ENCODE measurements at regions not wholly inside any gene's neighbourhood (a gene's known extent, or its start where the extent isn't known, plus 50 kb on each side); places are given as distances from the start of the nearest gene placed in this dataset.

GRCh38 chr19:30153326-30154210 lies 211.5 kb downstream of the URI1 start:
- no peak overlapping the region for H3K4me3 ChIP-seq
- no peak for TF ChIP-seq CTCF (IDR thresholded peaks at IDR 0.05)
- no peak overlapping the region for H3K27ac ChIP-seq
- DNase-seq (ENCODE audit: low spot score): no peak

DNA sequence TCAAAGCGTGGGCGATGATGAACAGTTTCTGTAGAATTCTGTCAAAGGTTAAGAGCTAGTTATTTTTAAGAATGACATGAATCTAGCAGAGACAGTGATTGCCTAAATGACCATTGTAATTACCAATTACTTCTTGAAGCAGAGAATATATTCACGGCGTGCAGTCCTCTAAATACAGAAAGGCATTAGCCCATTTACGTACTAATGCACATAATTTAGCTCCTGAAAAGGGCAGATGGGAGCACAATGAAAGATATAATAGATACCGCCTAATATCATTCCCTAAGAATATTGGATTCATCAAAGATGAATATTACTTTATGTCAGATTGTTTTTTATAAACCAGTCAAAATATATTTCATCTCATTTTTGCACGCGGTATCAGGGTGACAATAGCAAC lies 212.4 kb downstream of the URI1 start:
- no peak for DNase-seq (ENCODE audit: low spot score)
- Histone ChIP-seq H3K27ac (no peak overlapping the region), H3K4me3 (no peak overlapping the region)
- no peak for TF ChIP-seq CTCF (IDR thresholded peaks at IDR 0.05)

DNA sequence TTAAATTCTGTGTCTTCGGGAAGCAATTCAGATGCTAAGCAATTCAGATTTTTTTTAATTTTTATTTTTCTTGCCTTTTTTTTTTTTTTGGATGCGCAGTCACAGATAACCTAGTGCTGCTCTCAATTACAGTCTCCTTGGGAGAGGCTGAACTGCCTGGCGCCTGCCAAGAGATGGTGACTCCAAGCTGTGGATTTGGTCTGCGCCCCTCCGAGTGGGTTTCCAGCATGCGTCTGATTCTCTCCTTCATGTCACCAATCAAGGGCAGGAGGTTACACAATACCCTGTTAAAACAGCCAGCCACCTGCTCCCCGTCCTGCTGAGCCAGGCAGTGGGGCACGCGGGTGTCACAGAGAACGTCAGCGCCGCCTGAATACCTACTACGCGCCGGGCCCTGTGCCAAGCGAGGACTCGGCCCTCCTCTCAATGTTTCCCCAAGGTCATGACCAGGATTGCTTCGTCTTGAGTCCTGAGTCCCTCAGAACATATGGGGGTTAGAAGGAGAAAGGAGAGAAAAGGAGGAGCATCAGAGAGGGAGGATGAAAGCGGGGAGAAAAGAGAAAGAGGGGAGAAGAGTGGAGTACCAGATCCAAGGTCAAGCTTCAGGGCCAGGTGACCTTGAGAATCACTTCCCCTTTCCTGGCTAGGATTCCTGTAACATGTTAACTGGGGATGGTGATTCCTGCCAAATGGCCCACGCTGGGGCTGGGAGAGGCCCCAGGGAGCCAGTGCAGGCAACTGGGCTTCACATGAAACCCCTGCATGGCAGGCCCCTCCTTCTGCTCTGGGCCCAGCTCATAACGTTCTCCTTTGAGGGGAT lies 213.6 kb downstream of the URI1 start:
- H3K27ac ChIP-seq: no peak overlapping the region
- H3K4me3 ChIP-seq: no peak overlapping the region
- DNase-seq (ENCODE audit: low spot score): no peak
- TF ChIP-seq CTCF (IDR thresholded peaks at IDR 0.05): no peak

DNA sequence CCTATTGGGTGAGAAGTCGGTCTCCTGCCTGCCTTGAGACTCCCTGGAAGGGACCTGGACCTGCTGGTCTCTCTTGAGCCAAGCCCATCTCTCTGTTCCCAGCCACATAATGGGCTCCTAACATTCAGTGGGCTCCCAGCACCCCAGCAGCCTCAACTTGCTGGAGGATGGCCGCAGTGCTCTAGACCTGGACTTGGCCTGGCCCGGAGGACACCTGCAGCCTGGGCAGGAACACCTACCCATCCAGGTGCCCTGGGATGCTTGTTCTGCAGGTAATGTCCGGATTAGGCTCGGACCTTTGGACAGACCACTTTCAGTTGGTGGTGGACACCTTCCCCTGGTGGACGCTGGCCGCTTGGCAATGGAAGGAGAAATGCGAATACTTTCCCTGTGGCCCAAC lies 214.6 kb downstream of the URI1 start:
- H3K4me3 ChIP-seq: no peak overlapping the region
- no peak overlapping the region for H3K27ac ChIP-seq
- no peak for DNase-seq (ENCODE audit: low spot score)
- no peak for TF ChIP-seq CTCF (IDR thresholded peaks at IDR 0.05)

- no peak overlapping the region for H3K4me3 ChIP-seq
- no peak for TF ChIP-seq CTCF (IDR thresholded peaks at IDR 0.05)
- H3K27ac ChIP-seq: no peak overlapping the region
- peak; percentile 45 for DNase-seq (ENCODE audit: low spot score)
Measured at GRCh38 chr19:30158067-30158892, 213.9 kb upstream of the ZNF536 start.

GRCh38 chr19:30158893-30159245 lies 213.3 kb upstream of the ZNF536 start:
- no peak for DNase-seq (ENCODE audit: low spot score)
- no peak overlapping the region for H3K4me3 ChIP-seq
- H3K27ac ChIP-seq: no peak overlapping the region
- TF ChIP-seq CTCF (IDR thresholded peaks at IDR 0.05): no peak
